Osteoblast (primary cell): ENCODE measurements at regions not wholly inside any gene's neighbourhood (a gene's known extent, or its start where the extent isn't known, plus 50 kb on each side); places are given as distances from the start of the nearest gene placed in this dataset.

Source experiments
- DNase-seq: peaks from one replicate; pipeline ENCODE4 v3.0.0; 2011; ENCODE audit warnings: low spot score, mixed read lengths; ENCODE audit not compliant: insufficient read length; ENCODE audit errors: missing footprints
- H2AFZ ChIP-seq: 2 replicates; pipeline ENCODE4 v1.6.0; 2011; ENCODE audit warnings: mild to moderate bottlenecking, low read length
- H3K27ac ChIP-seq: 2 replicates; pipeline ENCODE4 v1.5.1; 2011; ENCODE audit warnings: mild to moderate bottlenecking, low read depth, low read length, moderate library complexity
- H3K27me3 ChIP-seq: 2 replicates; pipeline ENCODE4 v1.6.0; 2012; ENCODE audit warnings: mild to moderate bottlenecking, control low read depth, inconsistent platforms, low read length, moderate library complexity; ENCODE audit not compliant: insufficient read depth
- H3K36me3 ChIP-seq: 2 replicates; pipeline ENCODE4 v1.5.1; 2011; ENCODE audit warnings: mild to moderate bottlenecking, low read length, control low read depth, moderate library complexity; ENCODE audit not compliant: insufficient read depth
- H3K4me1 ChIP-seq: 2 replicates; pipeline ENCODE4 v1.5.1; 2011; ENCODE audit warnings: mild to moderate bottlenecking, low read length, control low read depth, moderate library complexity; ENCODE audit not compliant: insufficient read depth
- H3K4me2 ChIP-seq: 2 replicates; pipeline ENCODE4 v1.6.0; 2011; ENCODE audit warnings: mild to moderate bottlenecking, low read length; ENCODE audit not compliant: insufficient read depth
- H3K4me3 ChIP-seq: fragments of 200-600 bp; sonication (generic); 3 replicates; pipeline ENCODE4 v1.5.1; 2012; ENCODE audit warnings: mild to moderate bottlenecking, low read length, inconsistent platforms; ENCODE audit not compliant: insufficient read depth
- H3K79me2 ChIP-seq: 2 replicates; pipeline ENCODE4 v1.6.0; 2012; ENCODE audit warnings: mild to moderate bottlenecking, low read length, control low read depth, inconsistent platforms; ENCODE audit not compliant: insufficient read depth
- H3K9me3 ChIP-seq: 2 replicates; pipeline ENCODE4 v1.5.1; 2011; ENCODE audit warnings: low read depth, low read length, control low read depth
- H4K20me1 ChIP-seq: 2 replicates; pipeline ENCODE4 v1.6.0; 2012; ENCODE audit warnings: mild to moderate bottlenecking, low read length, control low read depth; ENCODE audit not compliant: insufficient read depth
- CTCF ChIP-seq: IDR thresholded peaks from 2 replicates; pipeline ENCODE4 v1.5.1; 2011; ENCODE audit warnings: mild to moderate bottlenecking, low read depth, low read length, moderate library complexity; ENCODE audit errors: extremely low read depth

- Histone ChIP-seq H2AFZ (no peak overlapping the region), H3K4me3 (no peak overlapping the region), H3K79me2 (no peaks in the 10 kb centered on the region), H3K27ac (no peak overlapping the region), H3K9me3 (no peaks in the 10 kb centered on the region), H4K20me1 (no peaks in the 10 kb centered on the region), H3K27me3 (no peaks in the 10 kb centered on the region), H3K36me3 (no peaks in the 10 kb centered on the region), H3K4me1 (no peaks in the 10 kb centered on the region), H3K4me2 (no peak overlapping the region)
- TF ChIP-seq CTCF = no peak
- no peak for DNase-seq
Measured at GRCh38 chr11:109221190-109221589, 200.8 kb upstream of the C11orf87 start.

GRCh38 chr11:109222761-109223160 is 199.2 kb upstream of the C11orf87 start:
- no peaks in the 10 kb centered on the region for H4K20me1 ChIP-seq
- no peak overlapping the region for H3K4me2 ChIP-seq
- no peak for TF ChIP-seq CTCF
- DNase-seq = no peak
- no peaks in the 10 kb centered on the region for H3K27me3 ChIP-seq
- no peak overlapping the region for H2AFZ ChIP-seq
- H3K4me3 ChIP-seq = no peak overlapping the region
- no peaks in the 10 kb centered on the region for H3K4me1 ChIP-seq
- no peak overlapping the region for H3K27ac ChIP-seq
- H3K36me3 ChIP-seq = no peaks in the 10 kb centered on the region
- H3K9me3 ChIP-seq = no peaks in the 10 kb centered on the region
- no peaks in the 10 kb centered on the region for H3K79me2 ChIP-seq

- no peaks in the 10 kb centered on the region for H3K36me3 ChIP-seq
- no peaks in the 10 kb centered on the region for H3K27me3 ChIP-seq
- H3K4me1 ChIP-seq = no peaks in the 10 kb centered on the region
- H2AFZ ChIP-seq = peak overlapping the region; percentile 41
- H3K79me2 ChIP-seq = no peaks in the 10 kb centered on the region
- no peak overlapping the region for H3K27ac ChIP-seq
- no peak for TF ChIP-seq CTCF
- no peak overlapping the region for H3K4me3 ChIP-seq
- DNase-seq = no peak
- no peaks in the 10 kb centered on the region for H4K20me1 ChIP-seq
- H3K4me2 ChIP-seq = no peak overlapping the region
- H3K9me3 ChIP-seq = no peaks in the 10 kb centered on the region
Measured at GRCh38 chr11:109223451-109223850, 198.5 kb upstream of the C11orf87 start.

GRCh38 chr11:109229682-109230081 is 192.3 kb upstream of the C11orf87 start:
- no peak for TF ChIP-seq CTCF
- no peak for DNase-seq
- no peaks in the 10 kb centered on the region for H3K9me3 ChIP-seq

More at GRCh38 chr11:109229682-109230081, 192.3 kb upstream of the C11orf87 start:
- no peak overlapping the region for H3K4me3 ChIP-seq
- H3K4me2 ChIP-seq = no peak overlapping the region
- H3K36me3 ChIP-seq = no peaks in the 10 kb centered on the region
- H3K27me3 ChIP-seq = no peaks in the 10 kb centered on the region
- H3K27ac ChIP-seq = no peak overlapping the region
- H2AFZ ChIP-seq = no peak overlapping the region
- no peaks in the 10 kb centered on the region for H3K4me1 ChIP-seq
- H4K20me1 ChIP-seq = no peaks in the 10 kb centered on the region
- H3K79me2 ChIP-seq = no peaks in the 10 kb centered on the region
